ENCODE measurements at regions not wholly inside any gene's neighbourhood (a gene's known extent, or its start where the extent isn't known, plus 50 kb on each side); places are given as distances from the start of the nearest gene placed in this dataset.

- TF ChIP-seq, protein P1, sequence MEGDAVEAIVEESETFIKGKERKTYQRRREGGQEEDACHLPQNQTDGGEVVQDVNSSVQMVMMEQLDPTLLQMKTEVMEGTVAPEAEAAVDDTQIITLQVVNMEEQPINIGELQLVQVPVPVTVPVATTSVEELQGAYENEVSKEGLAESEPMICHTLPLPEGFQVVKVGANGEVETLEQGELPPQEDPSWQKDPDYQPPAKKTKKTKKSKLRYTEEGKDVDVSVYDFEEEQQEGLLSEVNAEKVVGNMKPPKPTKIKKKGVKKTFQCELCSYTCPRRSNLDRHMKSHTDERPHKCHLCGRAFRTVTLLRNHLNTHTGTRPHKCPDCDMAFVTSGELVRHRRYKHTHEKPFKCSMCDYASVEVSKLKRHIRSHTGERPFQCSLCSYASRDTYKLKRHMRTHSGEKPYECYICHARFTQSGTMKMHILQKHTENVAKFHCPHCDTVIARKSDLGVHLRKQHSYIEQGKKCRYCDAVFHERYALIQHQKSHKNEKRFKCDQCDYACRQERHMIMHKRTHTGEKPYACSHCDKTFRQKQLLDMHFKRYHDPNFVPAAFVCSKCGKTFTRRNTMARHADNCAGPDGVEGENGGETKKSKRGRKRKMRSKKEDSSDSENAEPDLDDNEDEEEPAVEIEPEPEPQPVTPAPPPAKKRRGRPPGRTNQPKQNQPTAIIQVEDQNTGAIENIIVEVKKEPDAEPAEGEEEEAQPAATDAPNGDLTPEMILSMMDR (IDR thresholded peaks at IDR 0.05): no peak
- TF ChIP-seq POLR2A (IDR thresholded peaks at IDR 0.05): no peak
Measured at GRCh38 chr12:92229381-92229780, 83.7 kb upstream of the BTG1 start.
